Middle frontal gyrus (tissue), 1 donor: ENCODE measurements at regions not wholly inside any gene's neighbourhood (a gene's known extent, or its start where the extent isn't known, plus 50 kb on each side); places are given as distances from the start of the nearest gene placed in this dataset.

Experiments
- DNase-seq: peaks from one replicate; pipeline ENCODE4 v3.0.0-alpha.2; 2015; ENCODE audit warnings: low spot score; ENCODE audit errors: extremely low spot score

DNA sequence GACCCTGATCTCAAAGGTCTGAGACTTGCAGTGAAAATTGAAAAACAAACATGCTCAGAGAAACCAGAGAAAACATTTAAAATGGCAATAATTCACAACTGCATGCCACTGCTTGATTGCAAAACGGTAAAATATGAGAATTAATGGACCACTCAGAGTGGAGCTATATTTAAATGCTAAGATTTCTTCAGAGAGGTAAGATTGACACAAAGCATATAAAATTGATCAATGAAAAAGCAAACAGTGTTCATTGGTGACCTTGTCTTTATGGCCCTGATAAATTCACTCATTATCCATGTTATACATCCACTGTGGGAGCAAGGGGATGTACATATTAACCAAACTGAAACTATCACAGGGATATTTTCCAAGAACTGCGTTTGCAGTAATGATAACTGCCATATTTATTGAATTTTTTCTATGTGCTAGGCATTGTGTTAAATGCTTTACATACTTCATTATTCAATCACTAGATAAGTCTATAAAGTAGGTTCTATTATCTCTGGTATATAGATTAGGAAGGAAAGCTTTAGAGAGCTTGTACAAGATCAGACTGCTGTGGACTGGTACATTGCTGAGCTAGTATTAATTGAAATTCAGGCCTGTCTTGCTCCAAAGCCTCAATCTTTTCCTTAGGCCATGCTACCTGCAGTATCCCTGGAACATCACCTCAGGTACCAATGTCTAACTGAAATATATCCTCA, 113.9 kb upstream of the LMO3 start:
- DNase-seq: no peak

DNA sequence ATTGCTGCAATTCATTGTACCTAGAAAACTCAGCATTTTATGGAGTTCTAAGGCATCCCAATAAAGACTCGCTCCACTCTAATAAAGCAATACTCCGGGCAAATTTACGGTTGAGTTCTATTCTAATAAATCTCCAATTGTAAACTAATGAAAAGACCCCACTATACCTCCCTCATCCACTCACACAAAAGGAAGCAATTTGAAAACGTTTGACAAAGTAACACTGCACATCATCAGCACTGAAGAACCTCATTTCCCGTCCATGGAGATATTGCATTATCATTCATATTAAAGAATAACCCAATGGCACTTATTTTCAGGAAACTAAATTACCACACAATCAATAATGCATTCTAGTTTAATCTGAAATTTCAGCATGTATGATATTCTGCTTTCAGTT, 111.0 kb upstream of the LMO3 start:
- DNase-seq: no peak

DNA sequence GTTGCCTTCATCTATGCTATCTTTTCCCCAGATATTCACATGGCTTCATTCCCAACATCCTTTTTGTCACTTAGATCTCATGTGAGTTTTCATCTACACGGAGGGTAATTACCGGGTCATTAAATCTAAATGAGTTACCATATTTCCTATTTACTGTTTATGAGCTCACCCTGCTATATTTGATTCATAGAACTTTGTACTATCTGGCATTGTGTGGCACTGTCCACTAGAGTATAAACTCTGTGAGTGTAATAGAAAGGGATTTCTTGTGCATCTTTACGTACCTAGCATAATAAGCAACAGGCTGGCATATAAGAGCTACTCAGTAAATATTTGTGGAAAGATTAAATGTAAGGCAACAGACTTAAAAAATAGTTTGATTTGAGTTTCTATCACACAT, 86.1 kb upstream of the LMO3 start:
- DNase-seq: no peak

DNA sequence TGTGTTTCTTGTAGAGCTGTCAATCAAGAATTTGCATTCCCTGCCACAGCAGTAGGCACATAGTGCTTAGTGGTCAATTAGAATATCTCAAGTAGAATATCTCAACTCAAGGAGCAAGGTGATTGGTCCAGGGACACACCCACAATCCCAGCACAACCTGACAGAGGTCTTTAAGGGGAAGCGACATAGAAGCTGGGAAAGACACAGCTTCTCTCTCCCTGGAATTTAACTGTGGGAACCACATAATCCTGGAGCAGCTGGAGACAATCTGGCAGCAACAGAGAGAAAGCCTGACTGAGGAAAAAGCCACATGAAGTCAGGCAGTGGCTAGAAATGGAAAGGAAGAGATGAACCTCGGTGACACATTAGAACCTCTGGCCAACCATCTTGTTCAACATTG, 85.7 kb upstream of the LMO3 start:
- DNase-seq: no peak

DNA sequence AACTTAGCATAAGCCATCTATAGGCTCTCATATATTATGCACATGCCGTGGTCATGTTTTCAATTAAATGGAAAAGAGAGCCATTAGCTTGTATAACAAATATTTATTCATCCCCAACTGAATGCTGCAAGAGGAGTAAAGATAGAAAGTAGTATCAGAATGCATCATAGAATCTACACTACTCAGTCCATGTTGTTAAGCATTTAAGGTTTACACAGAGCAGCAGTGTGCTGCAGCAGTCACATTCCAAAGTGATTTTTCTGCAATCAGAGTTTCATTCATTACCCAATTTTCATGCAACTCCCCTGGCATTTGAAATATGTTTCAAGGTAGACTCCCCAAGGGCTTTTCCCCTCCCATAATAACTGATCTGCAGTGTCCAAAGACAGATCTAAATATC, 82.2 kb upstream of the LMO3 start:
- DNase-seq: no peak

DNA sequence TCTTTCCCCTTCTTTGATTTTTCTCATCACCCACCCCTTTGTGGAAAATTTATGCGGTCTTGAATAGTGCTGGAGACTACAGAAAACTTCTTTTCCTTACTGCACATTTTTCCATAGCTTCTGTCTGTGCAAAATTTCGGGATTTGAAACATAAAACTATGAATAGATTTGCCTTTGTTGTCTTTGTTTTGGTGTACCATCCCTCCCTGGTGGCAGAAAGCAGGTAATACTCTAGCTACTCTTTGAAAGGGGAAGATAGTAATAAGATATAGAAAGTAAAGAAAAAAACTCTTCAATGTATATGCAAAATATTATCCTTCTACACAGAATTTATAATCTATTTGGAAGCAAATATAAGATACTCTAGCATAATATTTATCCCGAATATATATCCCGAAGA, 79.1 kb upstream of the LMO3 start:
- DNase-seq: no peak

DNA sequence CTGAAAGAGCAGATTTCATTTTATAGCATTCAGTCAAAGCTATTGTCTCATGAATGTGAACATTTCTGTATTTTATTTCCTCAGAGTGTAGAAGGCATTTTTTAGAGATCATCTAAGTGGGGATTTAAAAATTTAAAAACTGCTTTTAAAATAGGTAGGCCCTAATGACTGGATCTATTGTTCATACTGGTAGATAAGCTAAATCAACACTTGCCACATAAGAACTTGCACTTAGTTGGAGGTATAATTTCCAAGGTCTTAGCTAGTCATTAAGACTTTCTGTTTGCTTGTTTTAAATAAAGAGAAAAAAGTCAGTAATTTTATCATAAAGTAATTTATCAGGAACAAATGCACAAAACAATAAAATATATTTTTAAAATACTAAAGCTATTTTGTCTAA, 75.2 kb upstream of the LMO3 start:
- DNase-seq: no peak

DNA sequence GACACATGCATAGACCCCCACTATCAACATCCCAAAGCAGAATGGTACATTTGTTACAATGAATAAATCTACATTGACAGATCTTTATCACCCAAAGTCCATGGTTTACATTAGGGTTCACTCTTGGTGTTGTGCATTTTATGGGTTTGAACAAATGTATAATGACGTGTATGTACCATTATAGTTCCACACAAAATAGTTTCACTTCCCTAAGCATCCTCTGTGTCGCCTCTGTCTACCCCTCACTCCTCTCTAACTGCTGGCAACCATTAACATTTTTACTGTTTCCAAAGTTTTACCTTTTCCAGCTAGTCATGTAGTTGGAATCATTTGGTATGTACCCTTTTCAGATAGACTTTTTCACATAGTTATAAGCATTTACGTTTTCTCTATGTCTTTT, 69.5 kb upstream of the LMO3 start:
- no peak for DNase-seq

DNA sequence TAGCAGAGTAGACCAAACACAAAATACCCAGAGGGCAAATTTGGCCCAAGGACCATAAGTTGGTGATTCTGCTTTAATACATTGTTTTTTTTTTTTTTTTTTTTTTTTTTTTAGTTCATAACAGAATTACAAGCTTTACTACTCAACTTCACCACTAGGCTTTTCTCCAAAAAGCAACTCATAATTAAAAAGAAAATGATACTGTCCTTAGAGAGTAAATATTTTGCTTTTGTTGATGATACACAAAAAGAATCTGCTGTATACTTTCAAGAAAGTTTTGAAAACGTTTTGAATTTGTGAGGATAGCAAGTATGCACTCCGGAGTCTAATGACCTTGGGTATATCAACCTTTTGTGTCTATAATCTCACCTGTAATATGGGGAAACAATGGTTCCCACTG, 68.9 kb upstream of the LMO3 start:
- no peak for DNase-seq

DNA sequence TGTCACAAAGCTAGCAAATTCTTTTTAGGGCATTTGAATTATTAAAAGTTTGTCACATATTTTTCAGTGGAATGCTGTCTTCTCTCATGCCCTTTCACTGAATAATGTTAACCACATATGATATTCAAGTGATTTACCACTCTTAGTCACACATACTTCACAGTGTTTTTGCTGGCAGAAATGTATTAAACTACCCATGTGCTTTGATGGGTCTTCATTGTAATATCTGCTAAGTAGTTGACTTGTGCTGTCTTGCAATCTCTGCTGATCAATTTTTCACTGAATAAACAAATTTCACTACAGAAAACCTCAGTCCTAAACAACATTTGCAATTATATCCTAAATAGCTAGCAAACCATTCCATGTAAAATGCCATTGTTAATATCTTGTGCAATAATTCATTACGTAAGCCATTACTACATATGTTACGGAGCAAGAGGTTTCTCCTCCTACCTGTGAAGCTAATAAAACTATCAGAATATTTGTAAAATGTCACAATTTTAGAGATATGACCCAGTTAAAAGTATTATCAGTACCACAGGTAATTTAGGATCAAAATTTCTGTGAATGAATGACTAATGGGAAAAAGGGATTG, 64.6 kb upstream of the LMO3 start:
- DNase-seq: no peak

DNA sequence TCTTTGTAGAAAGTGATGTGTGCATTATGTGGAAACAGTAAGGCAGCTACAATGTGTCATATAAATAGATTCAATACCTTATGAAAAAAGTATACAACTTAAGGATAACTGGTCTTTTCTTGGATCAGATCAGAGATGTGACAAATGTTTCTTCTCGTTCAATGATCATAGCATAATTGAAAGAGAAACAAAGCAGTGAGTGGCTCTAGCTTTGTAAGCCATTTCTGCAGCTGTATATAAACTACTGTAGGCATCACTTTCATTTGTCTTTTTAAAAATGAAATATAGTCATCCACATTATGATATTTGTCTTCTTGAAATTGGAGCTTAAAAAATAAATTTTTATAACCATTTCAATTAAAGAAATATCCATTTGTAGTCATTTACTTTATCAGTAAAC, 63.8 kb upstream of the LMO3 start:
- no peak for DNase-seq

DNA sequence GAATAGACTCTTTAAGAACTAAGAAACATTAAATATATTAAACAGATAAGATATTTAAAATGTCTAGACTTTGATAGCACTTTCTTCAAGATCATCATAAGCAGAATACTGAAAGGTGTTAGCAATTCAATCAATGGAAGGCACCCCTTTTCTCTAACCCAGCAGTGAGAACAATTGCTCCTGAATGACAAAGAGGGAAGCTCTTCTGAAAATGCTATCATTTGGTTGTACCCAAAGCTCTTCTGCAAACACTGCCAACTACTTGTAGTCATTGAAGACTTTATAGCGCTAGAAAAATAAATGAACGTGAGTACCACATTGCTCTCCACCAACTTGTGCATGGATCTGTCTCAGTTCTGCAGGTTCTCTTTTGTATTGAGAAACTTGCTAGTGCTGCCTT, 62.2 kb upstream of the LMO3 start:
- DNase-seq: no peak

DNA sequence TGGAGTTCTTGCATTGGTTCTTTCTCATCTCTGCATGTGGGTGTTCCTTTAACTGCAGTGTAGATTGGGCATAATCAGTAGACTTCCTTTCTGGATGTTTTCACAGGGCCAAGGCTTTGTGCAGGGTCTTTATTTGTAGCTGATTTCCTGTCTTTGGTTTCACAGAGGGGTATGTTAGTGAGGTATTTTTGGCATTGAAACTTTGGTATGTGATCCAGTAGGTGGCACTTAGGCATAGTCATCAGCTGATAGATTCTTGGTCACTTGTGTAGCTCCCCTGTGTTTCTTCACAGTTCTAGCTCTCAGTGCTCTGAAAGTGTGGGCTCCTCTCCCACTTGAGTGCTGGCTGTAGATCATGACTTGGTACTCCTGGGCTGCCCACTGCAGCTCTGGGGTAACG, 52.7 kb upstream of the LMO3 start:
- DNase-seq: no peak
